Coronary artery (tissue), 2 donors: ENCODE measurements at regions not wholly inside any gene's neighbourhood (a gene's known extent, or its start where the extent isn't known, plus 50 kb on each side); places are given as distances from the start of the nearest gene placed in this dataset.

Experiments
- DNase-seq: peaks from one replicate; pipeline ENCODE4 v3.0.0-alpha.2; 2017; ENCODE audit warnings: low spot score
- H3K27ac ChIP-seq, 2 donors: fragments of 200-600 bp; sonication (generic); one replicate each; pipeline ENCODE4 v1.5.1; 2016 to 2019
- H3K4me3 ChIP-seq: fragments of 200-600 bp; sonication (generic); 2 replicates; pipeline ENCODE4 v1.5.1; 2016; ENCODE audit warnings: mild to moderate bottlenecking, moderate library complexity
- CTCF ChIP-seq: fragments of 200-600 bp; sonication (generic); IDR thresholded peaks from one replicate; pipeline ENCODE4 v1.5.1; 2019; ENCODE audit warnings: antibody characterized with exemption

- peak overlapping the region; percentile 21 to 71 for H3K27ac ChIP-seq
These were observed 51.7 kb upstream of the EDEM3 start for GRCh38 chr1:184806296-184806721.

GRCh38 chr1:184805667-184806295, 51.1 kb upstream of the EDEM3 start:
- TF ChIP-seq CTCF = peak; percentile 86
- DNase-seq = peak; percentile 90
- H3K4me3 ChIP-seq = no peak overlapping the region
- peak overlapping the region; percentile 21 to 71 for H3K27ac ChIP-seq

More at GRCh38 chr1:184806296-184806721, 51.7 kb upstream of the EDEM3 start:
- no peak for DNase-seq
- no peak for TF ChIP-seq CTCF
- H3K4me3 ChIP-seq = no peak overlapping the region
